Erythroblast (primary cell): ENCODE measurements at regions not wholly inside any gene's neighbourhood (a gene's known extent, or its start where the extent isn't known, plus 50 kb on each side); places are given as distances from the start of the nearest gene placed in this dataset.
"Not testable (repeated sequence)": the region's sequence is repeated elsewhere in the genome, so short reads cannot be mapped to it uniquely, and the experiment has no call there.

Source experiments
- DNase-seq, 2 experiments: peaks; one replicate each; lab custom pipeline; 2025; lab: John Stamatoyannopoulos, UW
- GATA1 ChIP-seq: IDR thresholded peaks from 2 replicates; pipeline ENCODE4 v1.6.1; 2011; ENCODE audit warnings: low read depth, mild to moderate bottlenecking, control low read depth, low read length, moderate library complexity
- POLR2A ChIP-seq: IDR thresholded peaks from 2 replicates; pipeline ENCODE4 v1.6.1; 2011; ENCODE audit warnings: mild to moderate bottlenecking, low read length

GRCh38 chr19:28546148-28546685 is 666.7 kb downstream of the UQCRFS1 start:
- TF ChIP-seq GATA1 (no peak), POLR2A (no peak)
- no peak for DNase-seq

GRCh38 chr19:28545397-28545796 is 667.6 kb downstream of the UQCRFS1 start:
- not testable (repeated sequence) for DNase-seq

GRCh38 chr19:28544451-28545261 is 668.3 kb downstream of the UQCRFS1 start:
- TF ChIP-seq POLR2A, result no peak
- no peak for DNase-seq

- no peak for DNase-seq
- TF ChIP-seq POLR2A (no peak), GATA1 (no peak)
These were observed 669.6 kb downstream of the UQCRFS1 start for GRCh38 chr19:28543244-28543776.

- no peak for DNase-seq
- TF ChIP-seq POLR2A, result no peak
- no peak for TF ChIP-seq GATA1
These were observed 670.3 kb downstream of the UQCRFS1 start for GRCh38 chr19:28542394-28543243.

GRCh38 chr19:28541602-28542393 is 671.2 kb downstream of the UQCRFS1 start:
- DNase-seq, result no peak
- TF ChIP-seq GATA1 (no peak), POLR2A (no peak)

GRCh38 chr19:28541029-28541428 is 671.9 kb downstream of the UQCRFS1 start:
- no peak for DNase-seq
- TF ChIP-seq GATA1, result no peak
- TF ChIP-seq POLR2A, result no peak

GRCh38 chr19:28540385-28540784 is 672.6 kb downstream of the UQCRFS1 start:
- not testable (repeated sequence) for DNase-seq

- no peak for DNase-seq
- TF ChIP-seq GATA1, result no peak
- no peak for TF ChIP-seq POLR2A
These were observed 673.2 kb downstream of the UQCRFS1 start for GRCh38 chr19:28539759-28540158.

- not testable (repeated sequence) for DNase-seq
These were observed 674.4 kb downstream of the UQCRFS1 start for GRCh38 chr19:28538579-28538978.

GRCh38 chr19:28537896-28538295 is 675.1 kb downstream of the UQCRFS1 start:
- no peak for DNase-seq
- TF ChIP-seq POLR2A (no peak), GATA1 (no peak)

- no peak for TF ChIP-seq GATA1
- TF ChIP-seq POLR2A, result no peak
These were observed 675.9 kb downstream of the UQCRFS1 start for GRCh38 chr19:28537079-28537478.

GRCh38 chr19:28535352-28535775 is 677.6 kb downstream of the UQCRFS1 start:
- no peak for TF ChIP-seq POLR2A
- TF ChIP-seq GATA1, result no peak
- no peak for DNase-seq

More at GRCh38 chr19:28537079-28537478, 675.9 kb downstream of the UQCRFS1 start:
- no peak for DNase-seq
